ENCODE measurements at regions not wholly inside any gene's neighbourhood (a gene's known extent, or its start where the extent isn't known, plus 50 kb on each side); places are given as distances from the start of the nearest gene placed in this dataset.

DNA sequence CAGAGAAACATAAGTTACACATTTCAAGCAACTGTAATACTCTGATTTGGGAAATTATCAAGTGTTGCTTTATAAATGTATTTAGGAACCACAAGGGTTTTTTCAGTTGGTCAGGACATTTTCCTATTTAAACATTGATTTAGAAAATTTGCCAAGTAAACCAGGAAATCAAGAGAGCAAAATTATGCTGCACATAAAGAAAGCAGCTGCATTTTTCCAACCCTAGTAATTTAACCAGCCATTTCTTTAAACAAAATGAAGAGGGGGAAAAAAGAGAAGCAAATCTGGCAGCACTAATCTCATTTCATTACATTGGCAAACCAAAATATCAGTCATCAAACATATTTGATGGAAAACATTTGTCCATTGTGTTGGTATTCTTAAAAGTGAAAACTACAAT is 271.4 kb downstream of the TLE1 start:
- Histone ChIP-seq H2BK20ac (ENCODE audit: low read length) (no peak overlapping the region), H3K4me2 (ENCODE audit: insufficient read depth in 1 of 2, low read depth in 2 of 2, low read length in 2 of 2) (no peak overlapping the region), H3K18ac (ENCODE audit: extremely low read depth, low read length) (no peak overlapping the region), H4K20me1 (replicated peaks in 1 of 2; ENCODE audit: control insufficient read depth in 1 of 2, insufficient read depth in 2 of 2, low read length in 2 of 2) (no peaks in the 10 kb centered on the region), H4K5ac (ENCODE audit: insufficient read length, low read depth, low read length) (no peak overlapping the region), H2AFZ (ENCODE audit: low read length) (no peak overlapping the region), H3K14ac (ENCODE audit: insufficient read length) (no peak overlapping the region), H3K36me3 (ENCODE audit: control insufficient read depth in 2 of 4, insufficient read depth in 4 of 4, low read length in 3 of 4) (no peaks in the 10 kb centered on the region), H2BK5ac (ENCODE audit: low read depth, low read length) (no peak overlapping the region), H3K56ac (replicated peaks; ENCODE audit: insufficient read length, low read depth, low read length) (no peak overlapping the region), H2BK12ac (ENCODE audit: low read depth, low read length) (no peak overlapping the region), H2BK15ac (ENCODE audit: low read length) (no peak overlapping the region), H2BK120ac (replicated peaks; ENCODE audit: low read depth, low read length) (no peak overlapping the region), H3K23me2 (ENCODE audit: low read depth, low read length) (no peaks in the 10 kb centered on the region; the same call in 1 of the 2 replicates), H3K4me3 (ENCODE audit: extremely low read depth in 1 of 4, insufficient read depth in 2 of 4, low read depth in 3 of 4, low read length in 4 of 4) (no peak overlapping the region), H3K9me3 (ENCODE audit: insufficient read depth in 2 of 2, low read depth in 1 of 2, low read length in 1 of 2) (no peaks in the 10 kb centered on the region), H4K8ac (ENCODE audit: extremely low read depth, insufficient read depth, low read length) (no peak overlapping the region), H3K27ac (ENCODE audit: low read depth, low read length) (no peak overlapping the region), H3K23ac (ENCODE audit: insufficient read length) (no peak overlapping the region), H3K79me1 (ENCODE audit: low read depth, low read length) (no peaks in the 10 kb centered on the region), H3K27me3 (replicated peaks in 1 of 4; ENCODE audit: control insufficient read depth in 3 of 4, extremely low read depth in 1 of 4, insufficient read depth in 3 of 4, low read length in 3 of 4) (no peaks in the 10 kb centered on the region), H2AK5ac (ENCODE audit: low read depth, low read length) (no peak overlapping the region), H3K79me2 (ENCODE audit: control insufficient read depth in 1 of 2, insufficient read depth in 2 of 2, low read length in 2 of 2) (no peaks in the 10 kb centered on the region), H3K4me1 (replicated peaks in 1 of 4; ENCODE audit: control insufficient read depth in 3 of 4, insufficient read depth in 4 of 4, low read length in 3 of 4) (no peaks in the 10 kb centered on the region), H3K9ac (replicated peaks in 1 of 4; ENCODE audit: extremely low read depth in 1 of 4, low read depth in 3 of 4, low read length in 3 of 4) (no peak overlapping the region), H3K4ac (replicated peaks; ENCODE audit: insufficient read length, low read depth, low read length) (no peak overlapping the region), H4K91ac (replicated peaks; ENCODE audit: insufficient read length, low read length) (no peak overlapping the region)
- CTCF ChIA-PET (ENCODE audit: partially characterized antibody): no interaction called here
- FAIRE-seq (no peak), DNase-seq (ENCODE audit: low read depth in 1 of 2, low spot score in 2 of 2) (no peak)
- POLR2A ChIA-PET (ENCODE audit: partially characterized antibody): no interaction called here
- TF ChIP-seq TCF12 (IDR thresholded peaks at IDR 0.05; ENCODE audit: low read depth, low read length) (no peak), ATF3 (IDR thresholded peaks at IDR 0.05; ENCODE audit: insufficient read depth, low read depth, low read length) (no peak), GTF2F1 (IDR thresholded peaks at IDR 0.05; ENCODE audit: borderline replicate concordance, low read depth, low read length) (no peak), SP2 (IDR thresholded peaks at IDR 0.05; ENCODE audit: low read length) (no peak), CEBPB (IDR thresholded peaks at IDR 0.05; ENCODE audit: low read depth, low read length) (no peak), POLR2A (IDR thresholded peaks at IDR 0.05; ENCODE audit: control extremely low read depth in 1 of 2, low read depth in 2 of 2, low read length in 2 of 2) (no peak), RXRA (IDR thresholded peaks at IDR 0.05; ENCODE audit: insufficient read depth, low read depth, low read length) (no peak), FOSL1 (IDR thresholded peaks at IDR 0.05; ENCODE audit: insufficient read depth, low read depth, low read length) (no peak), JUND (IDR thresholded peaks at IDR 0.05; ENCODE audit: low read length) (no peak), NRF1 (IDR thresholded peaks at IDR 0.05; ENCODE audit: low read depth, low read length) (no peak), TAF1 (IDR thresholded peaks at IDR 0.05; ENCODE audit: low read depth, low read length) (no peak), USF2 (IDR thresholded peaks at IDR 0.05; ENCODE audit: low read length) (no peak), HDAC2 (IDR thresholded peaks at IDR 0.05; ENCODE audit: borderline replicate concordance in 1 of 2, low read depth in 2 of 2, low read length in 2 of 2) (no peak), RBBP5 (IDR thresholded peaks at IDR 0.05; ENCODE audit: borderline replicate concordance, low read depth, low read length) (no peak), SIN3A (conservative IDR thresholded peaks at IDR 0.05 in 1 of 2, IDR thresholded peaks at IDR 0.05 in 1 of 2; ENCODE audit: low read depth in 1 of 2, low read length in 2 of 2) (no peak)
